GM04504 (cell line): ENCODE measurements at regions not wholly inside any gene's neighbourhood (a gene's known extent, or its start where the extent isn't known, plus 50 kb on each side); places are given as distances from the start of the nearest gene placed in this dataset.
"Not testable (repeated sequence)": the region's sequence is repeated elsewhere in the genome, so short reads cannot be mapped to it uniquely, and the experiment has no call there.

ENCODE experiments used
- DNase-seq: peaks from one replicate; pipeline ENCODE4 v3.0.0-alpha.2; 2012; ENCODE audit warnings: low read depth

- DNase-seq, result no peak
These were observed 170.2 kb downstream of the HSD17B3 start for GRCh38 chr9:96131825-96132224.

- DNase-seq, result no peak
These were observed 171.0 kb downstream of the HSD17B3 start for GRCh38 chr9:96130970-96131369.

- no peak for DNase-seq
These were observed 172.2 kb downstream of the HSD17B3 start for GRCh38 chr9:96129747-96130146.

GRCh38 chr9:96128880-96129279 lies 173.1 kb downstream of the HSD17B3 start:
- DNase-seq, result no peak

GRCh38 chr9:96126321-96126881 lies 175.6 kb downstream of the HSD17B3 start:
- no peak for DNase-seq

- no peak for DNase-seq
These were observed 176.4 kb downstream of the HSD17B3 start for GRCh38 chr9:96125624-96126023.

- no peak for DNase-seq
These were observed 179.2 kb downstream of the HSD17B3 start for GRCh38 chr9:96122751-96123150.

- no peak for DNase-seq
These were observed 179.7 kb downstream of the HSD17B3 start for GRCh38 chr9:96122282-96122681.

- no peak for DNase-seq
These were observed 180.8 kb downstream of the HSD17B3 start for GRCh38 chr9:96121136-96121535.

- no peak for DNase-seq
These were observed 184.4 kb downstream of the HSD17B3 start for GRCh38 chr9:96117398-96118080.

GRCh38 chr9:96116275-96117064 lies 185.5 kb downstream of the HSD17B3 start:
- no peak for DNase-seq

GRCh38 chr9:96115836-96116235 lies 186.1 kb downstream of the HSD17B3 start:
- no peak for DNase-seq

- DNase-seq, result no peak
These were observed 188.9 kb downstream of the HSD17B3 start for GRCh38 chr9:96113032-96113431.

GRCh38 chr9:96109680-96110351 lies 192.2 kb downstream of the HSD17B3 start:
- DNase-seq, result no peak

GRCh38 chr9:96108691-96109380 lies 193.1 kb downstream of the HSD17B3 start:
- DNase-seq, result no peak

GRCh38 chr9:96107436-96107835 lies 194.5 kb downstream of the HSD17B3 start:
- no peak for DNase-seq

GRCh38 chr9:96100385-96101300 lies 201.3 kb downstream of the HSD17B3 start:
- no peak for DNase-seq

GRCh38 chr9:96090630-96091029 lies 211.3 kb downstream of the HSD17B3 start:
- not testable (repeated sequence) for DNase-seq

GRCh38 chr9:96089452-96090085 lies 212.4 kb downstream of the HSD17B3 start:
- no peak for DNase-seq

GRCh38 chr9:96088510-96088909 lies 213.0 kb downstream of the ERCC6L2 start:
- no peak for DNase-seq
